Common myeloid progenitor, CD34-positive (primary cell): ENCODE measurements at regions not wholly inside any gene's neighbourhood (a gene's known extent, or its start where the extent isn't known, plus 50 kb on each side); places are given as distances from the start of the nearest gene placed in this dataset.

Source experiments
- CTCF ChIA-PET: fragments of 350-600 bp; sonication (Branson Sonifier 250); formaldehyde crosslinking; loops from one replicate; lab custom pipeline; 2021; ENCODE audit warnings: antibody characterized with exemption; lab: Charles Lee
- POLR2A ChIA-PET: fragments of 350-600 bp; sonication (Branson Sonifier 250); formaldehyde crosslinking; loops from one replicate; lab custom pipeline; 2021; ENCODE audit warnings: antibody characterized with exemption; lab: Charles Lee
- DNase-seq, 3 donors: peaks; one replicate each; pipeline versions ENCODE4 v3.0.0 to v3.0.0-alpha.2; 2013
- H3K27ac ChIP-seq, 2 experiments: 1 replicate in 1 of 2; 2 replicates in 1 of 2; pipeline ENCODE4 v1.7.0; 2013; ENCODE audit warnings: inconsistent platforms in 2 of 2, low read length in 2 of 2, mild to moderate bottlenecking in 2 of 2, low read depth in 1 of 2, moderate library complexity in 1 of 2; ENCODE audit not compliant: severe bottlenecking in 2 of 2, insufficient read depth in 1 of 2, poor library complexity in 1 of 2
- H3K27me3 ChIP-seq, 5 experiments: replicated peaks in 2 of 5; 1 replicate in 3 of 5; 2 replicates in 2 of 5; pipeline versions ENCODE4 v1.6.1 to v1.7.0; 2013; ENCODE audit warnings: low read length in 4 of 5, mild to moderate bottlenecking in 2 of 5, moderate library complexity in 2 of 5, inconsistent platforms in 1 of 5; ENCODE audit not compliant: insufficient read depth in 5 of 5, control insufficient read depth in 4 of 5
- H3K36me3 ChIP-seq, 4 experiments: 1 replicate in 2 of 4; 2 replicates in 2 of 4; pipeline versions ENCODE4 v1.6.1 to v1.7.0; 2013; ENCODE audit warnings: low read length in 3 of 4, control low read depth in 1 of 4, mild to moderate bottlenecking in 1 of 4; ENCODE audit not compliant: control insufficient read depth in 4 of 4, insufficient read depth in 4 of 4
- H3K4me1 ChIP-seq, 4 experiments: 1 replicate in 3 of 4; 2 replicates in 1 of 4; pipeline versions ENCODE4 v1.6.1 to v1.7.1; 2013; ENCODE audit warnings: low read length in 3 of 4, mild to moderate bottlenecking in 3 of 4, control low read depth in 1 of 4, inconsistent platforms in 1 of 4, moderate library complexity in 1 of 4; ENCODE audit not compliant: control insufficient read depth in 4 of 4, insufficient read depth in 4 of 4; ENCODE audit errors: control extremely low read depth in 1 of 4
- H3K4me3 ChIP-seq, 7 experiments: 1 replicate in 4 of 7; 2 replicates in 3 of 7; pipeline versions ENCODE4 v1.5.1 to v1.7.0; 2013; ENCODE audit warnings: mild to moderate bottlenecking in 7 of 7, low read length in 6 of 7, moderate library complexity in 6 of 7, inconsistent platforms in 2 of 7, low read depth in 2 of 7, control low read depth in 1 of 7; ENCODE audit not compliant: insufficient read depth in 4 of 7, control insufficient read depth in 1 of 7; ENCODE audit errors: extremely low read depth in 1 of 7
- H3K9me3 ChIP-seq, 5 experiments: 1 replicate in 4 of 5; 2 replicates in 1 of 5; pipeline versions ENCODE4 v1.6.1 to v1.7.1; 2013; ENCODE audit warnings: low read length in 4 of 5, mild to moderate bottlenecking in 2 of 5, inconsistent platforms in 1 of 5, low read depth in 1 of 5, moderate library complexity in 1 of 5; ENCODE audit not compliant: control insufficient read depth in 4 of 5, insufficient read depth in 2 of 5; ENCODE audit errors: control extremely low read depth in 1 of 5
- WGBS: methylation state at CpG from one replicate; pipeline ENCODE4 v1.1.5; 2013; ENCODE audit not compliant: insufficient coverage; 5-methylcytosine and 5-hydroxymethylcytosine counted together

DNA sequence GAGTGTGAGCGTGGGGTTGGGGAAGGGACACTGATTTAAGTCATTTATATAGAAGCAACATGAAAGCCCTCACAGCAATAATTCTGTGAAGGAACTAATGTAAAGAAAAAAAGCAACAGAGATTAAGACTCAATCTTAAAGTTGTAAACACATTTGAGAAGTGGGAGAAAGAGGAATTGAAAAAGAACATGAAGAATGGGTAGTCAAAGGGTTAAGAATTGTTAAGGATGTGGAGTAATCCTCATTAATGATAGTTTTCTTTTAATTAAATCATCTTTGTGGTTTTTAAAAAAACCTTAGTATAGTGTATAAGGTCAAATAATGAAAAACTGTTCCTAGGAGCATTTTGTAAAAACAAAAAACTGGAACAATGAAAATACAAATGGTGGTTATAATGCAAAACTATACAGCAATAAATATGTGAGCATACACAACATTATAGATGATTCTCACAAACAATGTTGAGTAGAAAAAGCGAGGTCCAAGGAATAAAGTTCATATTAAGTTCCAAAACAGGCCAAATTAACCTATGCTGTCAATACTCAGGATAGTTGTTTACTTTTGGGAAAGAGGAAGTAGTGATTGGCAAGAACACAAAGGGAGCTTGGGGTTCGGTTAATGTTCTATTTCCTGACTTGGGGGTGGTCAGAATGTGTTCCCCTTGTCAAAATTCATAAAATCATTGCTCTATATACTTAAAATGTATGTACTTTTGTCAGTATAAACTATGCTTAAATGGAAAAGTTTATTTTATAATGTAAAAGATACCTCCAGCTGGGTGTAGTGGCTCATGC is 120.4 kb upstream of the ATF7IP start:
- DNase-seq = peak in 2 of 3 donors; percentile 32 to 42
- peaks cover 0 to 19% (median 9%) of the 10 kb centered on the region in 5 experiments for H3K9me3 ChIP-seq
- no peaks in the 10 kb centered on the region for H3K36me3 ChIP-seq
- POLR2A ChIA-PET = no interaction called here
- no peak overlapping the region for H3K4me3 ChIP-seq
- H3K4me1 ChIP-seq = peaks cover 5 to 13% (median 7%) of the 10 kb centered on the region in 4 experiments
- no peak overlapping the region for H3K27ac ChIP-seq
- CTCF ChIA-PET = interaction anchor here (1.3 kb wide), 1 partner anchor 209 kb away, joined by 5 read pairs; no protein-coding TSS in a partner anchor
- no peaks in the 10 kb centered on the region for H3K27me3 ChIP-seq
- WGBS = 100% methylated on average over 1 of the region's 3 CpGs

DNA sequence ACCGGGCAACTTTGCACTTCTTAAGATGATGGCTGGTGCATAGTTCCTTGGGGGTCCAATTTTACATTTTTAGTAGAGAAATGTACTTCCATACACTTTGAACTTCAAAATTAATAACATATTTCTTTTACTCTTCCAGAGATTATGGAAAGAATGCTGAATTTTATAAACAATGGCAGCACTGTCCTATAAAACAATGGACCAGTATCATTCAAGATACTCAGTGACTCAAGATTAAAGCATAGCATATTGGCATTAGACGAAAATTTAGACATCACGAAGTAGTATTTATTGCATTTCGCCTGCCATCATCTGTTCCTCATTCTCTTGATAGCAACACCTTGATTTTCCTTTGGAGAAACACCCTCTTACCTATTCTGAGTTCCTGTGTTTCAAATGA is 118.3 kb upstream of the ATF7IP start:
- Histone ChIP-seq H3K27ac (no peak overlapping the region), H3K36me3 (no peaks in the 10 kb centered on the region), H3K27me3 (no peaks in the 10 kb centered on the region), H3K9me3 (peaks cover 0 to 17% (median 7%) of the 10 kb centered on the region in 5 experiments), H3K4me3 (no peak overlapping the region), H3K4me1 (peaks cover 0 to 11% (median 5%) of the 10 kb centered on the region in 4 experiments)
- WGBS = 96% methylated on average over 3 of the region's 4 CpGs
- ChIA-PET CTCF (no interaction called here), POLR2A (no interaction called here)
- no peak for DNase-seq

DNA sequence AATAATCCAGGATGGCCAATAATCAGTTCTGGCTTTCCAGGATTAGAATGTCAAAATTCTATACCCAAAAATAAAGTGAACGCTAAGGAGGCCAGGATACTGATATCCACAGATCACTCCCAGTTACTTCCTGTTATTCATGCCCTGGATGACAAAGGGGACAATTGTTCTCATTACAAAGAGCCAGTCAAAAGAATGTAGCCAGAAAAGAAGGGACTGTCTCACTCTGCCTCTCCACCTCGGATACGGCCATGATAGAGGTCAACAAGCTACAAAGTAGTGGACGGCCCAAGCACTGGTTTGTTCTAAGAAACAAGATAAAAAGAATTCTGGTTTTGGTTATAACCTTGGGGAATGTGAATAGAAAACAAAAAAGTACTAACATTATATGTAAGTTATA is 116.1 kb upstream of the ATF7IP start:
- Histone ChIP-seq H3K36me3 (no peaks in the 10 kb centered on the region), H3K4me3 (no peak overlapping the region), H3K4me1 (peaks cover 0 to 11% (median 5%) of the 10 kb centered on the region in 4 experiments), H3K27ac (no peak overlapping the region), H3K9me3 (peaks cover 0 to 6% (median 3%) of the 10 kb centered on the region in 5 experiments), H3K27me3 (no peaks in the 10 kb centered on the region)
- DNase-seq = no peak
- ChIA-PET POLR2A (no interaction called here), CTCF (interaction anchor here (0.7 to 5.4 kb wide), 3 partner anchors 10 to 167 kb away, joined by 3 to 38 read pairs (median 3); no protein-coding TSS in a partner anchor)
- WGBS = 83% methylated on average over 3 of the region's 4 CpGs

- 100% methylated on average over 3 of the region's 6 CpGs for WGBS
- Histone ChIP-seq H3K27me3 (no peaks in the 10 kb centered on the region), H3K4me1 (peaks cover 10 to 36% (median 20%) of the 10 kb centered on the region in 4 experiments), H3K36me3 (no peaks in the 10 kb centered on the region), H3K4me3 (no peak overlapping the region), H3K27ac (no peak overlapping the region), H3K9me3 (no peaks in the 10 kb centered on the region)
- no peak for DNase-seq
- POLR2A ChIA-PET = interaction anchor here (0.6 kb wide), 1 partner anchor 142 kb away, joined by 3 read pairs; no protein-coding TSS in a partner anchor
- CTCF ChIA-PET = interaction anchor here (1.4 to 5.4 kb wide), 3 partner anchors 13 to 202 kb away, joined by 4 to 38 read pairs (median 17); partner anchors contain the start of gene ATF7IP
Observed at GRCh38 chr12:14252697-14253096, 112.8 kb upstream of the ATF7IP start.

DNA sequence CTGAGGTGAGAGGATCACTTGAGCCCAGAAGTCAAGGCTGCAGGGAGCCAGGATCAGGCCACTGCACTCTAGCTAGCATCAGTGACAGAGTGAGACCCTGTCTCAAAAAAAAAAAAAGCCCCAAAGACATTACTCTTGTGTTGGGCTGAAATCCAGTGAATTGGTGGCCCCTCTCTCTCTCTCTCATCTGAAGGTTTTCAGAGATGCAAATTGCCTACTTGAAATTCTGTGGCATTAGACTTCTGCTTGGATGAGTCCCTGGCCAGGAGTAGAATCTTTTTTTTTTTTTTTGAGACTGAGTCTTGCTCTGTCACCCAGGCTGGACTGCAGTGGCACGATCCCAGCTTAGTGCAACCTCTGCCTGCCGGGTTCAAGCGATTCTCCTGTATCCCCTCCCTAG is 112.0 kb upstream of the ATF7IP start:
- no peak overlapping the region for H3K27ac ChIP-seq
- peaks cover 0 to 4% (median 0%) of the 10 kb centered on the region in 5 experiments for H3K9me3 ChIP-seq
- H3K4me3 ChIP-seq = no peak overlapping the region
- POLR2A ChIA-PET = no interaction called here
- no CpG with 5 or more reads among the region's 3 CpGs for WGBS
- no peaks in the 10 kb centered on the region for H3K36me3 ChIP-seq
- H3K27me3 ChIP-seq = no peaks in the 10 kb centered on the region
- CTCF ChIA-PET = interaction anchor here (1.1 to 4.0 kb wide), 5 partner anchors 13 to 199 kb away, joined by 3 to 17 read pairs (median 4); partner anchors contain the start of gene ATF7IP
- peaks cover 15 to 44% (median 26%) of the 10 kb centered on the region in 4 experiments for H3K4me1 ChIP-seq
- DNase-seq = no peak

- ChIA-PET POLR2A (no interaction called here), CTCF (interaction anchor here (1.3 to 4.0 kb wide), 9 partner anchors 9 to 199 kb away, joined by 3 to 17 read pairs (median 5); partner anchors contain the start of gene ATF7IP)
- Histone ChIP-seq H3K9me3 (peaks cover 0 to 12% (median 0%) of the 10 kb centered on the region in 5 experiments), H3K4me3 (no peak overlapping the region), H3K27ac (no peak overlapping the region), H3K36me3 (no peaks in the 10 kb centered on the region), H3K27me3 (no peaks in the 10 kb centered on the region), H3K4me1 (peaks cover 18 to 49% (median 30%) of the 10 kb centered on the region in 4 experiments)
- peak in 2 of 3 donors; percentile 32 to 57 for DNase-seq
- WGBS = 96% methylated on average over 4 of the region's 6 CpGs
Observed at GRCh38 chr12:14254781-14255180, 110.7 kb upstream of the ATF7IP start.
